SU-DHL-6 (cell line): ENCODE measurements at regions not wholly inside any gene's neighbourhood (a gene's known extent, or its start where the extent isn't known, plus 50 kb on each side); places are given as distances from the start of the nearest gene placed in this dataset.

Source experiments
- CTCF ChIP-seq: fragments of 200-600 bp; sonication (generic); IDR thresholded peaks from one replicate; pipeline ENCODE4 v1.5.1; 2017; ENCODE audit warnings: antibody characterized with exemption, mild to moderate bottlenecking, low read length, moderate library complexity; ENCODE audit not compliant: insufficient read depth, poor library complexity, severe bottlenecking
- EZH2phosphoT487 ChIP-seq: fragments of 200-600 bp; sonication (generic), shearing (Covaris generic); conservative IDR thresholded peaks from 2 replicates; pipeline ENCODE4 v1.6.1; 2018; ENCODE audit warnings: mild to moderate bottlenecking, antibody characterized with exemption, low read length, moderate library complexity, mixed read lengths

- TF ChIP-seq EZH2phosphoT487, result no peak
- TF ChIP-seq CTCF, result no peak
These were observed 88.9 kb upstream of the SERPINE2 start for GRCh38 chr2:224127871-224128501.
